ENCODE measurements at regions not wholly inside any gene's neighbourhood (a gene's known extent, or its start where the extent isn't known, plus 50 kb on each side); places are given as distances from the start of the nearest gene placed in this dataset.

GRCh38 chr9:28320616-28321015 is 747.3 kb upstream of the C9orf72 start:
- TF ChIP-seq CTCF (IDR thresholded peaks at IDR 0.05) (no peak), POLR2A (IDR thresholded peaks at IDR 0.05) (no peak)
